Central memory CD8-positive, alpha-beta T cell (primary cell): ENCODE measurements at regions not wholly inside any gene's neighbourhood (a gene's known extent, or its start where the extent isn't known, plus 50 kb on each side); places are given as distances from the start of the nearest gene placed in this dataset.

Source experiments
- ATAC-seq: fragments of 150-1000 bp; cut with Tn5 transposase; replicated peaks from 2 replicates; pipeline ENCODE4 v1.10.0; 2022; ENCODE audit warnings: mild to moderate bottlenecking, moderate FRiP score, moderate number of reproducible peaks; ENCODE audit not compliant: poor library complexity, severe bottlenecking; ENCODE audit errors: extremely low read depth
- DNase-seq, 2 donors: peaks; one replicate each; pipeline ENCODE4 v3.0.0; 2021; ENCODE audit warnings: low spot score in 2 of 2
- H3K27ac Mint-ChIP-seq: one replicate; pipeline ENCODE4 v1.8.0; 2022; ENCODE audit warnings: low read depth, mild to moderate bottlenecking, moderate library complexity, mixed read lengths
- H3K27me3 Mint-ChIP-seq: one replicate; pipeline ENCODE4 v1.8.0; 2022; ENCODE audit warnings: mixed read lengths
- H3K36me3 Mint-ChIP-seq: one replicate; pipeline ENCODE4 v1.8.0; 2022; ENCODE audit warnings: mild to moderate bottlenecking, moderate library complexity, mixed read lengths; ENCODE audit not compliant: insufficient read depth
- H3K4me1 Mint-ChIP-seq: one replicate; pipeline ENCODE4 v1.8.0; 2022; ENCODE audit warnings: mixed read lengths
- H3K4me3 Mint-ChIP-seq: one replicate; pipeline ENCODE4 v1.8.0; 2022; ENCODE audit warnings: mild to moderate bottlenecking, moderate library complexity, mixed read lengths
- H3K9me3 Mint-ChIP-seq: one replicate; pipeline ENCODE4 v1.8.0; 2022; ENCODE audit warnings: mixed read lengths

DNA sequence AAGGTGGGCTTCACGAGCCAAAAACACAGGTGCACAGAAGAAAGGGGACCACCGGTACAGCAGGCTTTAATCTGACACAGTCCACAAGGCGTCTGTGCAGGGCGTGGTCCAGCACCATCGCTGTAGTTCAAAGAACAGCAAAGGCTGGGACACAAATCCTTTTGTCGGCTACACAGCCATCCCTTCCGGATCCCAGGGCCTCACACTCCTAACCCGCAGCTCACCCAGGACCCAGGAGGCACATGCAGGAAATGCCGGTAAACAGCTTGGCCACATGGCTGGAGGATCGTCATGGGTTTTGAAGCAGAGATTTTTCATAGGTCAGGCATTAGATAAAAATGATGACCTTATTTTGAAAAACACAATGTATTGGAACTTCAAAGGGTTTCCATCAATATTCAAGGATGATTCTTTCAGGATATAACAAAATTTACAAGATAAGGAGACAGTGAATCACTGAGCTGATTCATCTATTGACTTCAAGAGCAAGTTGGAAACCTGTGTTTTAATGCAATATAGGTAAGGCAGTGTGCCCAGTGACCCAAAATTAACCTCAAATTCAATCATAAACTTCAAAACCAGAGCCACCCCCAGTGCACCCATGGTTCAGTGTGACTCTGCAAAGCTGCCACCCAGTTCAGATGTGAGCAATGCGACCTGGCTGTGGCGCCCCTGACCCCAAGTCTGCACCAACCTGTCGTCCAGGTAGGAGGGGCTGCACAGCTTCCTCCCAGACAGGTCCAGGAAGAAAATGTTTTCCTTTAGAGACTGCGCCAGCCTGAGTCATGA, 74.4 kb downstream of the TMEM18 start:
- H3K9me3 Mint-ChIP-seq, result no peaks in the 10 kb centered on the region
- DNase-seq (no peak), ATAC-seq (no peak)
- H3K27ac Mint-ChIP-seq, result no peak overlapping the region
- peaks cover 12% of the 10 kb centered on the region for H3K27me3 Mint-ChIP-seq
- no peak overlapping the region for H3K4me3 Mint-ChIP-seq
- H3K4me1 Mint-ChIP-seq, result peaks cover 5% of the 10 kb centered on the region
- H3K36me3 Mint-ChIP-seq, result peaks cover 2% of the 10 kb centered on the region

DNA sequence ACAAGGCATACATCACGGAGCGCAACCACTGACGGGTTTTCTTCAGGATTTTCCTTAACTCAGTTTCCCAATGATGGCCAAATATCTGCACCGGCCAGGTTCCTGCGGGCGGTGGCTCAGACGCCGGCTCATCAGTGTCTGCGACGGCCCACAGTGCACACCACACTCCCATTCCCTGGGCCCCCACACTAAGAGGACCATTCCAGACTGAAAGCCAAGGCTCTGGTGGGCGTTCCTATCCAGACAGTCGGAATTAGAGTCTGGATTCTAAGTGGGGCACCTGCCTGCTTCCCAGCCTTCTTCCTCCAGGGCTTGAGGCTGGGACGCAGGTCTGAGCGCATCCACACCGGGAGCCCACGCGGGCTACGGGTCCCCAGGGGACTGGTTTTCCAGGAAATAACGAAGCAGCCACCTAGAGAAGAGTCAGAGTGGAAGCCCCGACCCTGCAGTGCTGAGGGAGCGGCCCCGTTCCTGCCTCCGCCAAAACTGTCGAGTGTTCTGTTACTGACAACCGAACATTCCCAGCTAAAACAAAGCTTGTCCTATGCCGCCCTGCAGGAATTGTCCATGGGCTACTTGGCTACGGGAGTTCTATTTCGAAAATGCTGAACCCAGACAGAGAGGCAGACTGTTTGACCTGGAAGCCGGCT, 75.3 kb downstream of the TMEM18 start:
- Mint-ChIP-seq H3K27ac (no peak overlapping the region), H3K36me3 (peaks cover 2% of the 10 kb centered on the region), H3K4me3 (no peak overlapping the region), H3K4me1 (peaks cover 5% of the 10 kb centered on the region), H3K27me3 (peaks cover 4% of the 10 kb centered on the region), H3K9me3 (no peaks in the 10 kb centered on the region)
- no peak for ATAC-seq
- DNase-seq, result no peak

DNA sequence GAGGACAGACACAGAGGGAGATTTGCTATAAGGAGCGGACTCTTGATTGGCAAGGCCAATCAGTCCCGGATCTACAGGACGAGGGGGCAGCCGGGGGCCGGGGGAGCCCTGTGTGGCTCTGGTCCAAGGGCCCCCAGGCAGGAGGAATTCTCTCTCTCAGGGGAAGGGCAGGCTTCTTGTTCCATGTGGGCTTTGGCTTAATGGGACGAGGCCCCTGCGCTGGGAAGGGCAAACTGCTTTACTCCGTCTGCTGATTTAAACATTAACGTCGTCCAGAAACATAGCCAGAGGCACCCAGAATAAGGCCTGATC, 75.9 kb downstream of the TMEM18 start:
- ATAC-seq, result no peak
- Mint-ChIP-seq H3K4me1 (peaks cover 5% of the 10 kb centered on the region), H3K4me3 (no peak overlapping the region), H3K9me3 (no peaks in the 10 kb centered on the region), H3K27me3 (no peaks in the 10 kb centered on the region), H3K27ac (no peak overlapping the region), H3K36me3 (peaks cover 2% of the 10 kb centered on the region)
- DNase-seq, result no peak

DNA sequence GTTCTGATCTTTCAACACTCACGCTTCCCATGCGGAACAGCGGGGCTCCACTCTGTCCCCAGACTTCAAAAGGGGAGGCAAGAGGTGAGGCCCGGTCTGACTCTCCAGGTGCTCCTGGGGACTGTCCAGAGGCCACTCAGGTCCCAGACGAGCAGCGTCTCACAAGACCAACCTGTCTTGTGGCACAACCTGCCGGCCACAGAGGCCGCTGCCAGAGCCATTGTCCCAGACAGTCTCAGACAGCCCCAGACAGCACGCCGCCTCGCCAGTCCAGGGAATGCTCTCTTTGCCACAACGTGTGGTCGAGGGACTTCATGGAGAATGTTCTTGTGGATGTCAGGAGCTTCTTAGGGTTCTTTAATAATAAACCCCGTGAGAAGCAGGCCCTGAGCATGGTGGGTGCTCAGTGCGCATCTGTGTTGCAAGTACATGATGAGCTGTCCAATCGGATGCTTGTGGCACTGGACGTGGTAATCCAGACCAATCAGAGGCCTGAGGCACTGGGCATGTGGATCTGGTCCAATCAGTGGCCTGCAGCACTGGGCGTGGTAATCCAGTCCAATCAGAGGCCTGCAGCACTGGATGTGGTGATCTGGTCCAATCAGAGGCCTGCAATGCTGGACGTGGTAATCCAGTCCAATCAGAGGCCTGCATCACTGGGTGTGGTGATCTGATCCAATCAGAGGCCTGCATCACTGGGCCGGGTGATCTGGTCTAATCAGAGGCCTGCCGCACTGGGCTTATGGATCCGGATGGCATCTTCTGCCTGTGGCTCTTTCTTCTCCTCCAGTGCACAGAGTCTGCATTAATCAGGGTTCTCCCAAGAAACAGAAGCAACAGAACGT, 76.4 kb downstream of the TMEM18 start:
- DNase-seq (no peak), ATAC-seq (no peak)
- Mint-ChIP-seq H3K27ac (no peak overlapping the region), H3K36me3 (peaks cover 2% of the 10 kb centered on the region), H3K27me3 (no peaks in the 10 kb centered on the region), H3K9me3 (no peaks in the 10 kb centered on the region), H3K4me3 (no peak overlapping the region), H3K4me1 (peaks cover 5% of the 10 kb centered on the region)

DNA sequence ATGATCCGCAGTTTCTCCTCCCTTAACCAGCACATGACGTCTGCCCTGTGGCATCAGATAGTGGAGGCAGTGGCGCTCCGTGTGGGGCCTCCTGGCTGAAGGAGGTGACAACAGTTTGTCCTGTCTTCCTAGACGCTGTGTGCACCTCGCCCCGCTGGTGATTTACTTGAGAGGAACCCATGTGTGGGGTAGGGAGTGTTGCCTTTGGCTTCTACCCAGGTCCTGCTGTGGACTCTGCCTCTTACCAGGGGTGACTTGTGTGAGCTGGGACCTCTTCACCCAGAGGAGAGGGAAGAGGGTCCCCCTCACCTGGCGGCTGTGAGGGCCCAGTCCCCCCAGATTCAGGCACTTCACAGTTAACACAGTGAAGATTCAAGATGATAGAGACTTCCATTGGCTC, 77.6 kb downstream of the TMEM18 start:
- no peak for DNase-seq
- Mint-ChIP-seq H3K27me3 (no peaks in the 10 kb centered on the region), H3K36me3 (peaks cover 2% of the 10 kb centered on the region), H3K4me1 (peaks cover 5% of the 10 kb centered on the region), H3K27ac (no peak overlapping the region), H3K9me3 (no peaks in the 10 kb centered on the region), H3K4me3 (no peak overlapping the region)
- no peak for ATAC-seq

DNA sequence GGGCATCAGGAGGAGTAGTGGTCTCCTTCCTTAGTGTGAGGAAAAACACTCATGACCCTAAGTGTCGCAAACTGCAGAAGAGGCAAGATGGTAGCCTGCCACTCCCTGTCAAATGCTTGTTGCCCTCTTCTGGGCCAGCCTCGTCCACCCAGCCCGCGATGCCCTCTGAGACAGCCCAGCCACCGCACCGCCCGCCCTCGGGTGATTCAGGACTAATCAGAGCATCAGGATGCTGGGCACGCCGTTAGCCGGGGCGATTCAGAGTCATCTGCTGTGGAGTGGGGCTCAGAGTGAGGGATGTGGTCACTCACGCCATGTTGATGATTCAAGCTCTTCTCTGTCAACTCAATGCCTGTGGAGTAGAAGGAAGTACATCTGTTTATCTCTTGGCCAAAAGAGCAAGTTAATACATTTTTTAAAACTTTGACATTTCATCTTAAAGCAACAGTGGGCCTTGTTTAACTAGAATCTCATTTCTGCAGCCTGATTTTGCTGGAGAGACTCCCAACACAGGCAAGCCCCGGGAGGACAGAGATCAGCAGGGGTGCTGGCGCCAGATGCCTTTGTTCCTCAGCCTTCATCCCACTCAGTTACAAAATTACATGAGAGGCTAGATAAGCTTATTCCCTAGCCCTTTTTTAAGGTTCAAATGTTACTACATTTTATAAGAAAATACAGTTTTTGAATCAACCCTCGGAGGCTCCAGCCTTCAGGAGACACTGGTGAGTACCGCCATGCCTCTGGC, 79.0 kb downstream of the TMEM18 start:
- no peak overlapping the region for H3K27ac Mint-ChIP-seq
- H3K27me3 Mint-ChIP-seq, result peaks cover 9% of the 10 kb centered on the region
- no peaks in the 10 kb centered on the region for H3K9me3 Mint-ChIP-seq
- peaks cover 2% of the 10 kb centered on the region for H3K36me3 Mint-ChIP-seq
- H3K4me3 Mint-ChIP-seq, result no peak overlapping the region
- H3K4me1 Mint-ChIP-seq, result no peaks in the 10 kb centered on the region
- DNase-seq, result no peak
- no peak for ATAC-seq

DNA sequence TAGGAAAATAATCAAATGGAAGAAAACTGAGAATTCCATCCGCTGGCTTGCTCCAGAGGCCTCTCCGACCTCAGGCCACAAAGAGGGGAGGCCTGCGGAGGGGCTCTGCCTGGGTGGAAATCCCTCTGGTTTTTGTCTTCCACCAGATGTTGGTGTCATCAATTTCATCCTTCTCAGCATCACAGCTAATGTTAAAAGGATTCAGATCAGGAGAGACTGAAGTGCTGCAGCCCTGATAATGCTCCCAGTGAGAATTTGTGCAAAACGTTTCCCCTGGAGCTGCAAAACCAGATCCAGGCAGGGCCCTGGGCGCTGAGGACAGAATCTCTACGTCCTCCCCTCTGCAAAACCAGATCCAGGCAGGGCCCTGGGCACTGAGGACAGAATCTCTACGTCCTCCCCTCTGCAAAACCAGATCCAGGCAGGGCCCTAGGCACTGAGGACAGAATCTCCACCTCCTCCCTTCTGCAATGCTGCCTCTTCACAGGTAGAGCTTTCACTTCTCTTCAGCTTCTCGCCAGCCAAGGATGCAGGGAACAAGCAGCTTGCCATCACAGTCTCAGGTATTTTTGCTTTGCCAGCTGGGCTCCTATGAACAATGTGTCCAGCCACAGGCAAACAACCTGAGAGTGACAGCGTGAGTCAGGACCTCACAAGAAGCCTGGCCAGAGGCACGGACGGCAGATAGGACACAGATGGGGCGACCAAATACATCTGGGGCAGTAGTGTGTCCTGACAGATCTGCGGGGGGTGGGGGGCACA, 81.2 kb downstream of the TMEM18 start:
- Mint-ChIP-seq H3K4me1 (no peaks in the 10 kb centered on the region), H3K27ac (no peak overlapping the region), H3K4me3 (no peak overlapping the region), H3K9me3 (no peaks in the 10 kb centered on the region), H3K36me3 (no peaks in the 10 kb centered on the region), H3K27me3 (peaks cover 15% of the 10 kb centered on the region)
- no peak for ATAC-seq
- no peak for DNase-seq

DNA sequence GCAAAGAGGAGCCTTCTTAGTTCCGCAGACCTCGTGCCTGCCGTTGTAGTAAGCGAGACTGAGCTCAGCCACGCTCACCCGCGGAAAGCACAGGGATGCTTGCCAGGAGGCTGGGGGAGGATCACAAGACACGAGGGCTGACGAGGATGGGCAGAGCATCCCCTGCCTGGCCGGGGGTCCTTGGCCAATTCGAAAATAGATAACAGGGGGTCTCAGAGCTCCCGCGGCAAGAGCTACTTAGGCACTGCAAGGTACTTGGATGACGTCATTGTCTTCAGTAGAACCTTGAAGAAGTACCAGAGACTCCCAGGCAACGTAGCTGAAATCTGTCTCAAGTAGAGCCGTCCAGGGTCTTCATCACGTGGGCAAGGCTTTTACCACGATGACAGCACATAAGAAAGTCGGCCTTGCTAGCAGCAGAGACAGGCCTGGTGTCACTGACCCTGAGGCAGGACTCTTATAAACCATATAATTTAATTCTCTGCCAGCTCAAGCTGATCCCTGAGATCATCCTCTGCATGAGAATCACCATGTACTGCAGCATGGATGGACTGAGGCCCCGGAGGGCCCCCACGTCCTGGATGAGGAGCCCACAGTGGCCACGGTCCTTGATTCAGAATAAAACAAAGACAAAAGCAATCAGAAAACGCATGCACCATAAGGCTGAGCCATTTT, 81.9 kb downstream of the TMEM18 start:
- Mint-ChIP-seq H3K27me3 (peaks cover 22% of the 10 kb centered on the region), H3K9me3 (no peaks in the 10 kb centered on the region), H3K4me1 (no peaks in the 10 kb centered on the region), H3K4me3 (no peak overlapping the region), H3K27ac (no peak overlapping the region), H3K36me3 (no peaks in the 10 kb centered on the region)
- ATAC-seq, result no peak
- DNase-seq, result no peak

DNA sequence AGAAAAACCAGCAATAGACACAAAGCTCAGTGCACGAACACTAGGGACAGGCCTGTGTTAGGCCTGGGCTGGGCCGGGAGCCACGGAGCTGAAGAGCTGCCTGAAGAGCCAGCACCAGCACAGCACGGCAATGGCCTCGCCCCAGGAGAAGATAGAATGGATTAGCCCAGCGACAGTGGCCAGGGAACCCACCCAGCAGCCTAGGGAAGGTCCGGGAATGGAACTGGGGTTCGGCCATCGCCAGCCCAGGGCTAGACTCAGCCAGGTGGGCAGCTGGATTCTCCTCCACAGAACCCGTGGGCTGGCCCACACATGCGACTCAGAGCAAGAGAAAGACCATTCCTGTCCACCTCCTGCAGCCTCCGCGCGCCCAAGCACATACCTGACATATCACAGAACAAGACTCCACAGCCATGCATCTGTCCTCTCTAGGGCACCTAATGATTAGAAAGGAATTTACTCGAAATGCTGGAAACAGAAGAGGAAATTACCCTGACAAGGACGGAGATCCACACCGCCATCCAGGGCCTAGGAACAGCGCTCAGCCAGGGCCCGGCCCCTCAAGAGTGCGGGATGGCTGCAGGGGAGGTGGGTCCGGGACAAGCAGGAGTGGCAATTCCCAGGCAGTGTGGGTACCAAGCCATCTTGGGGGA, 82.8 kb downstream of the TMEM18 start:
- Mint-ChIP-seq H3K9me3 (no peaks in the 10 kb centered on the region), H3K27me3 (peaks cover 23% of the 10 kb centered on the region), H3K27ac (no peak overlapping the region), H3K36me3 (no peaks in the 10 kb centered on the region), H3K4me3 (no peak overlapping the region), H3K4me1 (no peaks in the 10 kb centered on the region)
- no peak for ATAC-seq
- no peak for DNase-seq

DNA sequence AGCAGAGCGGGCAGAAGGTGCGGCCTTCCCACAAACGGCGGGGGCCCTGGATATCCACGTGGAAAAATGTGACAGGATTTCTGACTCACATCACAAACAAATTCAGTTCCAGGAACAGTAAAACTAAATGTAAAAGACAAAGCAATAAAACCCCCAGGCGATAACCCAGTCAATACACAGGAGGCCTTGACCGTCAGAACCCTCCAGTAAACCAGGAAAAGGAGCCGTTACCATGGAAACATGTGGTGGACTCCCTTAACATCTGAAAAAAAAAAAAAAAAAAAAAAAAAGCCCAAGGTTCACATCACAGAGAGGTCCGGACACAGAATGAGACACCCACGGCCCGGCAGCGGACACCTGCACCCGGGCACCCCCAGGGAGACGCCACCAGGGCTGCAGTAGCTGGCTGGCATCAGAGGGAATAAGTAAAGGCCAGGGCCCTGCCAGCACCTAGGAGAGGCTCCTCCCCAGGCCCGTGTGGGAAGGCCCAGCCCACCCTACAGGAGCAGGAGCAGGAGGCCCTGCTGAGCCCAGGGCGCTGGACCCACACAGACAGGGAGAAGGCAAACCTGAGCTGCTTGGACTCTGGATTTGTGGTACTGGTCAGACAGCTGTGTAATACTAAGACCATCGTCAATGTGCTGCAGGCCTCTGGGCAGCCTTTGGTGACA, 83.7 kb downstream of the TMEM18 start:
- H3K27me3 Mint-ChIP-seq, result peaks cover 31% of the 10 kb centered on the region
- H3K4me1 Mint-ChIP-seq, result no peaks in the 10 kb centered on the region
- no peaks in the 10 kb centered on the region for H3K36me3 Mint-ChIP-seq
- DNase-seq (no peak), ATAC-seq (no peak)
- H3K9me3 Mint-ChIP-seq, result no peaks in the 10 kb centered on the region
- no peak overlapping the region for H3K4me3 Mint-ChIP-seq
- no peak overlapping the region for H3K27ac Mint-ChIP-seq

DNA sequence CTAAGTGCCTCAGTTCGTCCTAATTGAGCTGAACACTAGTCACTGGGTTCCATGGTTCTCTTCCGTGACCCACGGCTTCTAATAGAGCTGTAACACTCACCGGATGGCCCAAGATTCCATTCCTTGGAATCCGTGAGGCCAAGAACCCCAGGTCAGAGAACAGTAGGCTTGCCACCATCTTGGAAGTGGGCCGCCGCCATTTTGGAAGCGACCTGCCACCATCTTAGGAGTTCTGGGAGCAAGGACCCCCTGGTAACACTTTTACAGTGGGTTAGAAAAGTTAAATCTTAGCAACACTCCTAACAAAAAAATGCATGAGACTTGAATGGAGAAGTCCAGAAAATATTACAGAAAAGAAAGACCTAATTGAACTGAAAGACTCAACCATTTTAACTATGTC, 84.5 kb downstream of the TMEM18 start:
- DNase-seq (no peak), ATAC-seq (no peak)
- Mint-ChIP-seq H3K4me1 (no peaks in the 10 kb centered on the region), H3K27me3 (peaks cover 32% of the 10 kb centered on the region), H3K27ac (no peak overlapping the region), H3K4me3 (no peak overlapping the region), H3K9me3 (no peaks in the 10 kb centered on the region), H3K36me3 (no peaks in the 10 kb centered on the region)
